ENCODE measurements at regions not wholly inside any gene's neighbourhood (a gene's known extent, or its start where the extent isn't known, plus 50 kb on each side); places are given as distances from the start of the nearest gene placed in this dataset.
A peak's percentile ranks its signal among the peaks of the same experiment; 100 is the strongest.
"Not testable (repeated sequence)": the region's sequence is repeated elsewhere in the genome, so short reads cannot be mapped to it uniquely, and the experiment has no call there.

- intact Hi-C loops (cut with DNase I); DNase-seq; H3K27me3 ChIP-seq (ENCODE audit: insufficient read depth in 3 of 3, low read length in 2 of 3); H3K27ac ChIP-seq; ATAC-seq; H3K4me1 ChIP-seq; H3K9me3 ChIP-seq; H3K36me3 ChIP-seq (ENCODE audit: insufficient read depth in 1 of 2, low read depth in 1 of 2); H3K4me3 ChIP-seq: not testable (repeated sequence)
- 64 to 82% (median 70%) methylated on average over 9 to 11 of the region's 12 CpGs for WGBS, 3 donors
These were observed 324.5 kb downstream of the CACNA1B start for GRCh38 chr9:138202043-138202442.

- ATAC-seq; H3K27ac ChIP-seq; H3K36me3 ChIP-seq (ENCODE audit: insufficient read depth in 1 of 2, low read depth in 1 of 2); DNase-seq; H3K27me3 ChIP-seq (ENCODE audit: insufficient read depth in 3 of 3, low read length in 2 of 3); H3K4me1 ChIP-seq; H3K4me3 ChIP-seq; intact Hi-C loops (cut with DNase I); H3K9me3 ChIP-seq: not testable (repeated sequence)
- 47 to 63% (median 51%) methylated on average over 5 of the region's 7 CpGs for WGBS, 3 donors
These were observed 325.7 kb downstream of the CACNA1B start for GRCh38 chr9:138203304-138203703.

GRCh38 chr9:138203872-138204271 lies 326.3 kb downstream of the CACNA1B start:
- H3K36me3 ChIP-seq (ENCODE audit: insufficient read depth in 1 of 2, low read depth in 1 of 2); H3K4me3 ChIP-seq; intact Hi-C loops (cut with DNase I); H3K4me1 ChIP-seq; H3K9me3 ChIP-seq; DNase-seq; H3K27ac ChIP-seq; H3K27me3 ChIP-seq (ENCODE audit: insufficient read depth in 3 of 3, low read length in 2 of 3): not testable (repeated sequence)
- ATAC-seq = peak in 3 of 4 donors; percentile 37 to 47 (median 39)
- 27 to 34% (median 30%) methylated on average over 7 to 8 of the region's 9 CpGs for WGBS, 3 donors

- H3K36me3 ChIP-seq (ENCODE audit: insufficient read depth in 1 of 2, low read depth in 1 of 2); H3K27ac ChIP-seq; H3K9me3 ChIP-seq; H3K4me1 ChIP-seq; DNase-seq; H3K27me3 ChIP-seq (ENCODE audit: insufficient read depth in 3 of 3, low read length in 2 of 3); H3K4me3 ChIP-seq; ATAC-seq; intact Hi-C loops (cut with DNase I): not testable (repeated sequence)
- WGBS, 3 donors = 38 to 70% (median 64%) methylated on average over 1 to 4 of the region's 4 CpGs
These were observed 328.5 kb downstream of the CACNA1B start for GRCh38 chr9:138206108-138206507.

- DNase-seq; H3K36me3 ChIP-seq (ENCODE audit: insufficient read depth in 1 of 2, low read depth in 1 of 2); H3K4me1 ChIP-seq; ATAC-seq; H3K27ac ChIP-seq; intact Hi-C loops (cut with DNase I); H3K9me3 ChIP-seq; H3K27me3 ChIP-seq (ENCODE audit: insufficient read depth in 3 of 3, low read length in 2 of 3); H3K4me3 ChIP-seq: not testable (repeated sequence)
- 81 to 83% (median 82%) methylated on average over 16 to 18 of the region's 19 CpGs for WGBS, 3 donors
These were observed 330.0 kb downstream of the CACNA1B start for GRCh38 chr9:138207300-138208179.

GRCh38 chr9:138209071-138209644 lies 331.6 kb downstream of the CACNA1B start:
- ATAC-seq; intact Hi-C loops (cut with DNase I); H3K27ac ChIP-seq; DNase-seq; H3K4me1 ChIP-seq; H3K4me3 ChIP-seq; H3K9me3 ChIP-seq; H3K36me3 ChIP-seq (ENCODE audit: insufficient read depth in 1 of 2, low read depth in 1 of 2); H3K27me3 ChIP-seq (ENCODE audit: insufficient read depth in 3 of 3, low read length in 2 of 3): not testable (repeated sequence)
- 12 to 28% (median 25%) methylated on average over 3 of the region's 8 CpGs for WGBS, 3 donors

GRCh38 chr9:138210388-138210986 lies 332.9 kb downstream of the CACNA1B start:
- H3K27ac ChIP-seq; H3K36me3 ChIP-seq (ENCODE audit: insufficient read depth in 1 of 2, low read depth in 1 of 2); DNase-seq; ATAC-seq; H3K9me3 ChIP-seq; H3K4me1 ChIP-seq; H3K27me3 ChIP-seq (ENCODE audit: insufficient read depth in 3 of 3, low read length in 2 of 3); H3K4me3 ChIP-seq; intact Hi-C loops (cut with DNase I): not testable (repeated sequence)
- WGBS, 3 donors = 68 to 71% (median 70%) methylated on average over 6 of the region's 7 CpGs

GRCh38 chr9:138211070-138211469 lies 333.5 kb downstream of the CACNA1B start:
- H3K27me3 ChIP-seq (ENCODE audit: insufficient read depth in 3 of 3, low read length in 2 of 3); H3K27ac ChIP-seq; intact Hi-C loops (cut with DNase I); H3K4me1 ChIP-seq; ATAC-seq; H3K9me3 ChIP-seq; H3K36me3 ChIP-seq (ENCODE audit: insufficient read depth in 1 of 2, low read depth in 1 of 2); H3K4me3 ChIP-seq; DNase-seq: not testable (repeated sequence)
- WGBS, 3 donors = 55 to 66% methylated on average over 1 to 2 of the region's 4 CpGs; no CpG with 5 or more reads in 1 of the 3 donors

GRCh38 chr9:138211544-138212219 lies 334.1 kb downstream of the CACNA1B start:
- H3K4me3 ChIP-seq; H3K27me3 ChIP-seq (ENCODE audit: insufficient read depth in 3 of 3, low read length in 2 of 3); H3K27ac ChIP-seq; ATAC-seq; H3K4me1 ChIP-seq; DNase-seq; H3K36me3 ChIP-seq (ENCODE audit: insufficient read depth in 1 of 2, low read depth in 1 of 2); intact Hi-C loops (cut with DNase I); H3K9me3 ChIP-seq: not testable (repeated sequence)
- 48 to 59% (median 50%) methylated on average over 7 of the region's 7 CpGs for WGBS, 3 donors

- H3K27me3 ChIP-seq (ENCODE audit: insufficient read depth in 3 of 3, low read length in 2 of 3); ATAC-seq; H3K4me3 ChIP-seq; DNase-seq; H3K27ac ChIP-seq; H3K4me1 ChIP-seq; intact Hi-C loops (cut with DNase I); H3K9me3 ChIP-seq; H3K36me3 ChIP-seq (ENCODE audit: insufficient read depth in 1 of 2, low read depth in 1 of 2): not testable (repeated sequence)
- 88 to 100% (median 96%) methylated on average over 1 of the region's 3 CpGs for WGBS, 3 donors
These were observed 335.2 kb downstream of the CACNA1B start for GRCh38 chr9:138212811-138213210.

- 47 to 63% (median 49%) methylated on average over 3 of the region's 6 CpGs for WGBS, 3 donors
- H3K9me3 ChIP-seq; H3K27me3 ChIP-seq (ENCODE audit: insufficient read depth in 3 of 3, low read length in 2 of 3); H3K4me1 ChIP-seq; intact Hi-C loops (cut with DNase I); H3K27ac ChIP-seq; DNase-seq; H3K36me3 ChIP-seq (ENCODE audit: insufficient read depth in 1 of 2, low read depth in 1 of 2); H3K4me3 ChIP-seq: not testable (repeated sequence)
- peak in 1 of 4 donors; percentile 51 for ATAC-seq
These were observed 336.2 kb downstream of the CACNA1B start for GRCh38 chr9:138213748-138214147.
